ENCODE measurements at regions not wholly inside any gene's neighbourhood (a gene's known extent, or its start where the extent isn't known, plus 50 kb on each side); places are given as distances from the start of the nearest gene placed in this dataset.

- TF ChIP-seq CTCF (IDR thresholded peaks at IDR 0.05), result no peak
- TF ChIP-seq POLR2A (IDR thresholded peaks at IDR 0.05), result no peak
- no peak for TF ChIP-seq EP300 (IDR thresholded peaks at IDR 0.05)
Measured at GRCh38 chr9:26169708-26170107, 491.5 kb upstream of the TUSC1 start.
